GM12892 (cell line): ENCODE measurements at regions not wholly inside any gene's neighbourhood (a gene's known extent, or its start where the extent isn't known, plus 50 kb on each side); places are given as distances from the start of the nearest gene placed in this dataset.

Experiments
- POLR2A ChIP-seq: IDR thresholded peaks from 2 replicates; pipeline ENCODE4 v1.6.1; 2011; ENCODE audit warnings: low read depth, low read length, control low read depth
- POLR2AphosphoS5 ChIP-seq: IDR thresholded peaks from 2 replicates; pipeline ENCODE4 v1.6.1; 2011; ENCODE audit warnings: low read depth, low read length, control low read depth

DNA sequence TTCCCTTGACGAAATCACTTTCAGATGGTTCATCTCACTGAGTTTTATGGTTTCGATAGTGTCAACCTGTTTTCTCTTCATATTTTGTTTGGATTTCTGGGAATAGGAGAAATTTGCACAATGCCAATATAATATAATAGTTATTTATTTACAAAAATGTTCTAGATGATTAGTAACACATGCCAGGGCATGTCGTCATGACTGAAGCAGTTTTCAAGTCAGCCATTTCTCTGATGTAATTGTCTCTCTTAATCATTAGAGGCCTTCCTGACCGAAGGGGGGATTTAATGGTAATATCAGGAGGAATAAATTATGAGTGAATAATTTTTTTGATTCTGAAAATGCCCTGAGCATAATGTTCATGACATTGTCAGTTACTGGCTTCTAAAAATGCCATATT, 246.5 kb upstream of the ATP10B start:
- TF ChIP-seq POLR2AphosphoS5, result no peak
- TF ChIP-seq POLR2A, result no peak
